HG03575 (cell line): ENCODE measurements at regions not wholly inside any gene's neighbourhood (a gene's known extent, or its start where the extent isn't known, plus 50 kb on each side); places are given as distances from the start of the nearest gene placed in this dataset.

Experiments
- ATAC-seq: cut with Tn5 transposase; IDR thresholded peaks from one replicate; pipeline ENCODE4 v1.9.1; 2021; ENCODE audit not compliant: unreplicated experiment, insufficient number of reproducible peaks, low FRiP score; ENCODE audit errors: extremely low read depth

- ATAC-seq = no peak
These were observed 334.3 kb upstream of the OR4E1 start for GRCh38 chr14:22007784-22008412.

GRCh38 chr14:22007363-22007762, 333.7 kb upstream of the OR4E1 start:
- ATAC-seq = no peak

- ATAC-seq = no peak
These were observed 329.8 kb upstream of the OR4E1 start for GRCh38 chr14:22003461-22003860.

GRCh38 chr14:22002860-22003284, 329.3 kb upstream of the OR4E1 start:
- no peak for ATAC-seq

- ATAC-seq = no peak
These were observed 325.8 kb upstream of the OR4E1 start for GRCh38 chr14:21999402-21999801.

GRCh38 chr14:21997300-21997699, 323.7 kb upstream of the OR4E1 start:
- no peak for ATAC-seq

- no peak for ATAC-seq
These were observed 321.7 kb upstream of the OR4E1 start for GRCh38 chr14:21995332-21995731.

GRCh38 chr14:21993837-21994236, 320.2 kb upstream of the OR4E1 start:
- no peak for ATAC-seq

GRCh38 chr14:21993070-21993469, 319.5 kb upstream of the OR4E1 start:
- no peak for ATAC-seq

- ATAC-seq = no peak
These were observed 317.5 kb upstream of the OR4E1 start for GRCh38 chr14:21991130-21991529.

- no peak for ATAC-seq
These were observed 316.5 kb upstream of the OR4E1 start for GRCh38 chr14:21990116-21990515.

GRCh38 chr14:21989090-21989489, 315.5 kb upstream of the OR4E1 start:
- no peak for ATAC-seq

- no peak for ATAC-seq
These were observed 314.8 kb upstream of the OR4E1 start for GRCh38 chr14:21988413-21988812.

- no peak for ATAC-seq
These were observed 314.3 kb upstream of the OR4E1 start for GRCh38 chr14:21987937-21988336.

GRCh38 chr14:21985081-21985480, 311.5 kb upstream of the OR4E1 start:
- no peak for ATAC-seq

GRCh38 chr14:21978999-21979314, 305.3 kb upstream of the OR4E1 start:
- ATAC-seq = no peak

- no peak for ATAC-seq
These were observed 304.8 kb upstream of the OR4E1 start for GRCh38 chr14:21978184-21978998.

- no peak for ATAC-seq
These were observed 301.1 kb upstream of the OR4E1 start for GRCh38 chr14:21974741-21975140.

- ATAC-seq = no peak
These were observed 291.4 kb upstream of the OR4E1 start for GRCh38 chr14:21965042-21965441.

- no peak for ATAC-seq
These were observed 290.6 kb upstream of the OR4E1 start for GRCh38 chr14:21964180-21964579.

GRCh38 chr14:21960636-21961035, 287.0 kb upstream of the OR4E1 start:
- ATAC-seq = no peak
